ENCODE measurements at regions not wholly inside any gene's neighbourhood (a gene's known extent, or its start where the extent isn't known, plus 50 kb on each side); places are given as distances from the start of the nearest gene placed in this dataset.

DNA sequence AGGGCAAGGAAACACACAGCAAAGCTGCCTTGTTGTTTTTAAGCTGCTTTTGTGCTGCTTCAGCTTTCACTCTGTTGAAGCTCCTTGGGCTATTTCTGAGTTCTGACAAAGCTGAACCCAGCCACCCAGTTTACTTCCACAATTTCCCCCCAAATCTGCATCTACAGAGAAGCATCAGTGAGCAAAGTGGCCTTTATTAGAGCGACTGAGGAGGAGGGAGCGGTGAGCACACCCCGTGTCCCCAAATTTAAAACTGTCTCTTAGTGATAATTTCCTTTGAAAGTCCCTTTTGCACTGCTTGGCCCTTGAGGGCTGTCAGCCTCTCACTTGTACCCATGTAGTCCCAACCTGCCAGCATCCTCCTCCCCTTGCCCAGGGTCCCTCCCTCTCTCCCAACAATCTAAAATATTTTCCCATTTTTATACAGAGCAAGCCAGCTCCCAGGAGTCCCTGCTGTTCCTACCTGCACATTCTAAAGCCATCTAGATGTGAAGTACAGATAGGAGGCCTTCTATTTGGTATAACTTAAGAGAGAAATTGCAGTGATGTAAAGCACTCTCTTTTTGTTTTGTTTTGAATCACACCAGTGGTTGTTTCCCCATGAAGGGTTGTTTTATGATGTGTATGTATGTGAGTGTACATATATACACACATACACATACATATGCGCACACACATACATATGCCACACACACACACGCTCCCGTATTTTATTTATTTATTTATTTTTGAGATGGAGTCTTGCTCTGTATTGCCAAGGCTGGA is 313.5 kb downstream of the TLE4 start:
- TF ChIP-seq, protein P1, sequence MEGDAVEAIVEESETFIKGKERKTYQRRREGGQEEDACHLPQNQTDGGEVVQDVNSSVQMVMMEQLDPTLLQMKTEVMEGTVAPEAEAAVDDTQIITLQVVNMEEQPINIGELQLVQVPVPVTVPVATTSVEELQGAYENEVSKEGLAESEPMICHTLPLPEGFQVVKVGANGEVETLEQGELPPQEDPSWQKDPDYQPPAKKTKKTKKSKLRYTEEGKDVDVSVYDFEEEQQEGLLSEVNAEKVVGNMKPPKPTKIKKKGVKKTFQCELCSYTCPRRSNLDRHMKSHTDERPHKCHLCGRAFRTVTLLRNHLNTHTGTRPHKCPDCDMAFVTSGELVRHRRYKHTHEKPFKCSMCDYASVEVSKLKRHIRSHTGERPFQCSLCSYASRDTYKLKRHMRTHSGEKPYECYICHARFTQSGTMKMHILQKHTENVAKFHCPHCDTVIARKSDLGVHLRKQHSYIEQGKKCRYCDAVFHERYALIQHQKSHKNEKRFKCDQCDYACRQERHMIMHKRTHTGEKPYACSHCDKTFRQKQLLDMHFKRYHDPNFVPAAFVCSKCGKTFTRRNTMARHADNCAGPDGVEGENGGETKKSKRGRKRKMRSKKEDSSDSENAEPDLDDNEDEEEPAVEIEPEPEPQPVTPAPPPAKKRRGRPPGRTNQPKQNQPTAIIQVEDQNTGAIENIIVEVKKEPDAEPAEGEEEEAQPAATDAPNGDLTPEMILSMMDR (IDR thresholded peaks at IDR 0.05), result no peak
- TF ChIP-seq POLR2A (IDR thresholded peaks at IDR 0.05), result no peak
